B cell (primary cell): ENCODE measurements at regions not wholly inside any gene's neighbourhood (a gene's known extent, or its start where the extent isn't known, plus 50 kb on each side); places are given as distances from the start of the nearest gene placed in this dataset.

Experiments
- CTCF ChIP-seq: fragments of 200-600 bp; IDR thresholded peaks from one replicate; pipeline ENCODE4 v1.8.0; 2022; ENCODE audit warnings: antibody characterized with exemption, mild to moderate bottlenecking
- EZH2 ChIP-seq: IDR thresholded peaks from 2 replicates; pipeline ENCODE4 v1.6.1; 2012; ENCODE audit warnings: borderline replicate concordance, low read depth, mild to moderate bottlenecking, moderate library complexity, low read length; ENCODE audit not compliant: insufficient read depth, poor library complexity, severe bottlenecking

GRCh38 chr13:44780591-44781280 lies 204.6 kb upstream of the TSC22D1 start:
- no peak for TF ChIP-seq CTCF
- no peak for TF ChIP-seq EZH2
